GM21515 (cell line): ENCODE measurements at regions not wholly inside any gene's neighbourhood (a gene's known extent, or its start where the extent isn't known, plus 50 kb on each side); places are given as distances from the start of the nearest gene placed in this dataset.
"Not testable (repeated sequence)": the region's sequence is repeated elsewhere in the genome, so short reads cannot be mapped to it uniquely, and the experiment has no call there.

Experiments used
- ATAC-seq: cut with Tn5 transposase; IDR thresholded peaks from one replicate; pipeline ENCODE4 v1.9.1; 2021; ENCODE audit not compliant: unreplicated experiment

DNA sequence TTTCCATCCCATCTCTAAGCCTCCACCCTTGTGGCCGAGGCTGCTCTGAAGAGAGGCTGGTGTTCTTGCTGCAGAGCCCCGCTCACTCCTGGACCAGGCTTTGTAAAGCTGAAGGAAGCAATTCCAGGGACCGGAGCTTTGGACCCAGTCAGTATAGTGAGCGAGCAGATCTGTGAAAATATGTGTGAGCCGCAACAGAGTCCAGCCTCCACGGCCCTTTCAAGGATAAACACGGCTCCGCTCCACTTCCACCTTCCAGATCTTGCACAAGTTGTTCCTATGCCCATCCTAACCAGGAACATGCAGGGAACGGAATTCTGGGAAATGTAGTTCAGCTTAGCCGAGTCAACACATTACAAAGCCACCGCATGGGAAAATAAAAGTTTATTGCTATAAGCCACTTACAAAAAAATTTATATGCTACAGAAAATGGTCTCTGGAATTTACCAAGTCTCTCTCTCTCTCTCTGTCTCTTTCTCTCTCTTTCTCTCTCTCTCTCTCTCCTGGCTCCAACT, 151.7 kb upstream of the ZNF521 start:
- ATAC-seq, result no peak

DNA sequence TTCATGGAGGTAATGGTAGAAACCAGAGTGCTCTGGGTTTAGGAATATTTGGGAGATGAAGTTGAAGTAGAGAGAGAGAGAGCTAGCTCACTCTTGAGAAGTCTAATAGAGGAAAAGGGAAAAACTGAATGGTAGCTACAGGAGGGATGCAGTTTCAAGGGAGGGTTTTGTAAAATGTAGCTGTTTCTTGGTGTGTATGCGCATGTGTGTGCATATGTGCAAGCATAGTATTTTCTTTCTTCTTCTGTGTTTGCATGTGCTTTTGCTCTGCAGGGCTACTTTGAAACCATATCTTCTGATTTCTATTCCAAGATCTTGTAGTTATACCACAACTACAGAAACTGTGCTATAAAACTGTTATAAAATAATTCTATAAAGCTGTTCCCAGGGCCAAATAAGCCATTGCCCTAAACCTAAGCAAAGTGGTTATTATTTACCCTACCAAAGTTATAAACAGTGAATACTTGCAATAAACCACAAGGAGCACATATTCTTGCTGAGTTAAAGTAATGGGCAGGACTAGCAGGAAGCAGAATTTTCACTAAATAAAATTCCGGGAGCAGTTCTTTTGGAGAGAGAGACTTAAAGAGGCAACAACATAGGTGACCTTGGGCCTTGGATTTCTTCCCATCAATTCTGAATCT, 145.3 kb upstream of the ZNF521 start:
- no peak for ATAC-seq

DNA sequence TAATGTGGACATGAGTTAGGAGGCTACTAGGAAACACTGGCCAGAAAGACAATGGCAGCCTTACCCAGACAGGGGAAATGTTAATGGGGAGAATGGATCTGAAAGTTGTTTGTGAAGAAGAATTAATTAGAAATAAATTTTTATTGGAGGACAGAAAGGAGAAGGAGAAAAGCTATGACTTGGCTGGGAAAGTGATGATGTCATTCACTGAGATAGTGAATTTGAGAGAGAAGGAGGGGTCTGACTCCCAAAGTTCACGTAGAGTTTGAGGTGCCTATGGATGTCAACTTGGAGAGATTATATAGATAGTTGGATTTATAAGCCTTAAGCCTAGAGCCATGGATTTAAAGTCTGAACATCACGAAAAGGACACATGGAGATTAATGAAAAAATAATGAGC, 144.6 kb upstream of the ZNF521 start:
- no peak for ATAC-seq

DNA sequence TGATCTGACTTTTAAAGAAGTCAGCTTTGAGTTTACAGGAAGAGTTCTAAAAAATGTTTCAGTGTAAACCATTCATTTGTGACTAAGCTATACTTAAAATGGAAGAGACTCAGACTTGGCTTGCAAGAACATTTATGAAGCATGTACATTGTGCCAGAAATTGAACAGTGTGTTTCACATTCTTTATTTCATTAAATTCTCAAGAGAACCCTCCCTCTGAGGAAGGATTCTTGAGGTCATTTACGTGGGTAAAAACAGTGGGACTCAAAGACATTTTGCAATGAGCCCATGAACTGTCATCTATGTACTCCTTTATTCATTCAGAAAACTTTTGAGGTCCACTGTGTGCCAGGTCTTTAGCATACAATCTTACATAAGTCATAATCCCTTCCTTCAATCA, 143.6 kb upstream of the ZNF521 start:
- no peak for ATAC-seq

DNA sequence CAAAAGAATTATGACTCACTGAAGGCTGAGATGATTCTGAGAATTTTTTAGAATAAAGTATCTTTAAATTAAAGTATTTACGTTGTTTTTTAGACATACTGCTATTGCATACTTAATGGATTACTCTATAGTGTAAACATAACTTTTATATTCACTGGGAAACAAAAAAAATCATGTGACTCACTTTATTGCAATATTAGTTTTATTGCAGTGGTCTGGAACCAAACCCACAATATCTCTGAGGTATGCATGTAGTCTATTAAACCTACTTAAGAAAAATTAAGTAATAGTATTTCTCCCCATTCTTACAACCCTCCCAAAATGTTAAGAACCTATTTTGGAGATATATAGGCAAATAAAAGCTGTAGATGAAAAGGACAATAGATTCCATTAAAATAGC, 142.9 kb upstream of the ZNF521 start:
- ATAC-seq, result no peak

DNA sequence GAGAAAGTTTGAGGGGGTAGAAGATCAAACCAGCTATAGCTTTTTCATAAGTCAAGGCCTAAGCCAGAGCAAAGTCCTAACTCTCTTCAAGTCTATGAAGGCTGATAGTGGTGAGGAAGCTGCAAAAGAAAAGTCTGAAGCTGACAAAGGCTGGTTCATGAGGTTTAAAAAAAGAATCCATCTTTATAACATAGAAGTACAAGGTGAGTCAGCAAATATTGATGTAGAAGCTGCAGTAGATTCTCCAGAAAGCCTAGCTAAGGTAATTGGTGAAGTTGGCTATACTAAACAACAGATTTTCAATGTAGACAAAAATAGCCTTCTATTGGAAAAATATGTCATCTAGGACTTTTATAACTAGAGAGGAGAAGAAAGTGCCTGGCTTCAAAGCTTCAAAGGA, 141.4 kb upstream of the ZNF521 start:
- no peak for ATAC-seq

DNA sequence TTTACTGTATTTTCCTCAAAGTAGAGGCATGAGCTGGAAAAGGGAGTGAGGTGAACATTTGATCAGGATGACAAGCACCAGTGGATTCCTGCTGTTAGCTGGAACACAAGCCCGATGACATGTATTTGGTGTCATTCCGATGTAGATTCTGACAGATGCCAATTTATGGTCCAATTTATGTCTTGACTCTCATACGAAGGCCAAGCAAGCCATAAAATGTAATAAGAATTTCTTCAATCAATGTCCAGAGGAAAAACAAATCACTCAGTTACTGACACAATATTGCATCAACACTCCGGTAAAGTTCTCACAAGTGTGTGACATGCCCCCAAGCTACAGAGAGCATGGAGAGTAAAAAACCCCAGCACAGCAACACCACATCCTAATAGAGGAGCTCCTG, 138.3 kb upstream of the ZNF521 start:
- no peak for ATAC-seq

DNA sequence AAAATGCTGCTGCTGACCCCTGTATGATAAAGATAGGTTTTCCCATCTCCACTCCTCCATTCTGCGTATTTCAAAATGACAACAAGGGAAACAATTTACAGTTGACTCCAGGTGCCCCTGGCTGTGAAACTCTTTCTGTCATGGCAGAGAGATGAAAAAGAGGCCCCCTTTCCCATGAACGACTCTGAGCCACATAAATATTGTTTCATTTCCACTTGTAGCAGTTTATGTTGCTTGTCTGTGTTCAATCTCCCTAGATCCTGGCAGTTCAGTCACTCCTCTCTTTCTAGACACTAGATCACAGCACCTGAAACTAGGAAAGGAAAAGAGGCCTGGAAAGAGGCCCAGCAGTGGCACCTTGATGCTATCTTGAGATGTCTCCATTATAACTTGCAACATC, 121.0 kb upstream of the ZNF521 start:
- ATAC-seq, result no peak

DNA sequence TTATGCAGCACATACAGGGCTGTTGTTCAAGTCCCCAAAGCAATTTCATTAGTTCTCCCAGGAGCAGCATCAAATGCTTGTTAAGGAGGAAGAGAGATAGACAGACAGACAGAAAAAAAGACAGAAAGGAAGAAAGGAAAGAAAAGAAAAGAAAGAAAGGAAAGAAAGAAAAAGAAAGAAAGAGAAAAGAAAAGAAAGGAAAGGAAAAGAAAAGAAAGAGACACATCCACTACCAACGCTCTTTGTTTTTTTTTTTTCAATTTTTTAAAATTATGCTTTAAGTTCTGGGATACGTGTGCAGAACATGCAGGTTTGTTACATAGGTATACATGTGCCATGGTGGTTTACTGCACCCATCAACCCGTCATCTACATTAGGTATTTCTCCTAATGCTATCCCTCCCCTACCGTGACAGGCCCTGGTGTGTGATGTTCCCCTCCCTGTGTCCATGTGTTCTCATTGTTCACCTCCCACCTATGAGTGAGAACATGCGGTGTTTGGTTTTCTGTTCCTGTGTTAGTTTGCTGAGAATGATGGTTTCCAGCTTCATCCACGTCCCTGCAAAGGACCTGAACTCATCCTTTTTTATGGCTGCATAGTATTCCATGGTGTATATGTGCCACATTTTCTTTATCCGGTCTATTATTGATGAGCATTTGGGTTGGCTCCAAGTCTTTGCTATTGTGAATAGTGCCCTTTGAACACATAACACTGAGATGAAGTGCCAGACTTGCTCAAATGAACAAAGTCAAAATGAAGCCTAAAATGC, 119.0 kb upstream of the ZNF521 start:
- ATAC-seq, result not testable (repeated sequence)

DNA sequence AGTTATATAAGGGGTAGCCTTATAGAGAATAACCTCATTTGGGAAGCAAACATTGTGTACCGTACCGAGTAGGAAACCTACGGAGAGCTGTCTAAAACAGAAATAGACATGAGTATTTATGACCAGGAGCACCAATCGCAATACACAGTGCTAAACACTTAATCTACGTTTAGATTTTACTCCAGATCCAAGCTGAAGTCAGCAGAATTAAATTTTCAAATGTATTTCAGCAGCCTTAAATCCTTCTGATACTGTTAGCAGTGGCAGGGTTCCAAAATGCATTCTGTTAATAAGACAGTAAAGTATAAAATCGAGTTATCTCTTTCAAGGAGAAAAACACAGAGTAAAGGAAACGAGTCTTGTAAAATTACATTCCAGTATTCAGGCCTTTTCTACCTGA, 118.1 kb upstream of the ZNF521 start:
- ATAC-seq, result no peak

DNA sequence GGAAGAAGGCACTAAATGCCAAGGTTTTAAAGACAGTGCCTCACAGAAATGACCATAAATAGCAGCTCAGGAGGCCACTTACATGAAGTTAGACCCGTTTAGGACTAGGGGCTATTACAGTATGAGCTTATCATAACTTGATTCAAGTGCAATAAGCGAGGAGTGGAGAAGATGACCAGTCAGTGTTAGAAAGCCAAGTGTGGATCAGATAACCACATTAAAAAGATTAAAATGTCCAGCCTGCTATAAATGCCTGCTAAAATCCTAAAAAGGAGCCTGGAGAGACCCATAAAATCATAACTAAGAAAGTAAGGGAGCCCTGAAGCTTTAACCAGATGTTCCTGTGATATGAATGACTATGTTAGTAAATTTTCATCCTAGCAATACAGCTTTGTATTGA, 117.5 kb upstream of the ZNF521 start:
- ATAC-seq, result no peak

DNA sequence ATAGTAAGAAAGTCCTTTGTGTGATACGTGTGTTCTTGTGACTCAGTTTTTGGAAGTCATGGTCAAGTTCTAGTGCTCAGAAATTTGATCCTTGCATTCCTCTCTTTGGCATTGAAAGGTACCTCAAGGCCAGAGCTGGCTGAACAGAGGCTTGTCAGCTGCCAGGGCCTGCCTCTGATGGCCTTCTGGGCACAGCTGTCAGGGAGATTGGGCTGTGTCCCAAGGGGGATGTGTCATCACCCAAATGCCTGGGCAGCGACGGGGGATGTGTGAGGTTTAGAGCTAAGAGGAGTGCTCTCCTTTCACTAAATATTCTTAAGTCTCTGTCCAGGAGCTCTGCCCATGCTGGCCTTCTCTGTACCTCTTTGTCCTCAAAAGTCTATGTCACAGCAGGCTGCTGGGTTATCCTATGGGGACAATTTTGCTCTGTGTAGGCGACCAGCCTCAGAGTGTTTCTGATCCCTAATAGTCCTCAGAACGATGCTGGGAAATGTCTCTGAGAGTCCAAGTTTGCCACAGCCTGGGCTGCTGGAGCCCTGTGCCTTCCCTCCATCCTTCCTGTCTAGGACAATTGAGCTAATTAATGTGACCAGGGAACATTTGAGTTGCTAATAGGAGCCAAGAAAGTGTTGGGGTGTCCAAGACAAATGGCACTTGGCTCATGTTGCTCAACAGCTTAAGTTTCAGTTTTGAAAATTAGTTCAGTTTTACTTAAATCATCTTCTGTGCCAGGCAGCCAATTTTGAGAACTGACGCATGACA, 115.4 kb upstream of the ZNF521 start:
- no peak for ATAC-seq

DNA sequence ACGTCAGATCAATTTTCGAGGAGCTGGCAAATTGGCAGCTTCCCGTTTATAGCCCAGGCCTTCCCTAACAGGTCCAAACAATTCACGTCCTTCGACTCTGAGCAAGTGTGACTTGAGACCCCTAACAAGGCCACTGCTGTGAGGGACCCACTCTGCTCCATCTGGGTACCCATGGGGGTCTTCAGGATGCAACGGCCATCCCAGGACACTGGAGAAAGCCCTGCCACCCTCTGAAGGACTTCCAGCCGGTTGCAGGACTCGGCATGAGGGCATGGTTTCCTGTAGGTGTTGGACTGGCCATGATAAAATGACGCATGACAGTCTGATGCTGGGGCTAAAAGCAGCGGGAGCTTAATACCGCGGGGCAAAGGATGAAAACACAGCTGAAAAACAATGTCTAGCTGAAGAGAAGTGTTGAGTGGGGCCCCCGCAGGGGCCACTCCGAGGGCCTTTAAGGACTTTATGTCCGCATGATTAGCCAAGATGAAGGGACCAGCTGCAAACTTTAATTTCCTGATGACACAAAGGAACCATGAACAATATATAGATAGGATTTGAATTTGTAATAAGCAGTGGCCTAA, 113.3 kb upstream of the ZNF521 start:
- no peak for ATAC-seq

DNA sequence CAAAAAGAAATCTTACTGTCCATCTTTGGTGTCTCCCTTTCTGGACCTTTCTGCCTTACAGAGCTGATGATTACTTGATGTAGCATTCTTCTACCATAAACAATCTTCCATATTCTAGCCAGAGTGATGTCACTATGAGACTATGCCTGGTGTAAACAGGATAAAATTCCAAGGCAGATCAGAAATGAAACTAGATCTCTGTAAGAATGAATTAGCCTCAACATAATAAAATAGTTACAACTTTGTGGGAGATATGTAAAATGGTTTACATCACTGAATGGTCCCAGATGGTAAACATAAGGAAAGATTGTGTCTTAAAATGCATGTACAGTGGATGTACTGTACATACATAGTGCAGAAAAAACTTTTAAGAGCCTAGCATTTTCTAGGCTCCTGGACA, 112.3 kb upstream of the ZNF521 start:
- ATAC-seq, result no peak

DNA sequence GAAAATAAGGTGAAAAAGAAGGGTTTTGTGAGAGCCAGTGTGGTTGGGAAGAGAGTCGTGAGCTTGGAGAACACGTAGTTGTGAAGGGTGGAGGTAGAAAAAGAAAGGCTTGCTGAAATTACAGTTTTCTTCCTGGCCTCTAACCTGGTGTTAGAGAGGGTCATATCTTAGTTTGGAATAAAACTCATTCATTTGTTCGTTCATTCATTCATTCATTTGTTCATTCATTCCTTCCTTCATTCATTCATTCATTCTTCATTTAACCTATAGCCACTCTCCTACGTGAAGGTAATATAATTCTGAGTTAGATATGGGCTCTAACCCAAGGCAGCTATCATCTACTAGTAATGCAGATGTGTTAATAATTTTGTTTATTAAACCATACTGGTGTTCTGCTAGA, 111.8 kb upstream of the ZNF521 start:
- ATAC-seq, result no peak

DNA sequence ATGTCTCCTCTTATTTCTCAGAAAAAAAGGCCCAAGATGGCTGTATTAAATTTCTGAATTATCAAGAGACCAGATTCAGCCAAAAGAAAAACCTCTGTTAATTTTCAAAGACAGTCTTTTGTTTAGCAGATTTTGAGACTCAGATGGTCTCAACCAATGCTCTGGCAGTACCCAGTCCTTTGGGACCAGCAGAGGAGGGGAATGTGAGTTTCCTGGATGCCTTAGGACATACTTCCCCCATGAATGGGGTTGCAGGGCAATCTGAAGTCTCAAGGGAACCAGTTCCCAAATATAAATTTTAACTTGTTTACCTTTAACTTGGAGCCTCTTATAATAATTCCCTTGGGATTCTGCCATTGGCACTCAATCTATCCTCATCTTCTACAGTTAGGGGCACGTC, 107.8 kb upstream of the ZNF521 start:
- ATAC-seq, result no peak

DNA sequence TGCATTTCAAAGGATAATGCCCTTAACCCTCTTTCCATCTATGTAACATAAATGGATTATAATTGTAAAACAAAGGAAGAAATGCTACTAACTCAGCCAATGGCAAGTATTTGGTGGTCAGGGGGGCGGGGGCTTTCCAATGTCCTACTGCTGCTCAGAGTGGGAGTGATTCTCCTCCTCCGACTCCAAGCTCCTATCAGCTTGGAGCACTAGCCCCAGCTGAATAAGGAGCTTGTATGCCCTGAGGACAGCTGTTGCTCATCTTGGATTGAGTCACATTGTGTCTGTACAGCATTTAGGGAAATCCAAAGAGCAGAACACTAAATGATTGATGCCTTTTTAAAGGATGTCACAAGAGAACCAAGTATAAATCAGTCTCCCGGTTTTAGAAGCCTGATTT, 105.6 kb upstream of the ZNF521 start:
- ATAC-seq, result no peak

DNA sequence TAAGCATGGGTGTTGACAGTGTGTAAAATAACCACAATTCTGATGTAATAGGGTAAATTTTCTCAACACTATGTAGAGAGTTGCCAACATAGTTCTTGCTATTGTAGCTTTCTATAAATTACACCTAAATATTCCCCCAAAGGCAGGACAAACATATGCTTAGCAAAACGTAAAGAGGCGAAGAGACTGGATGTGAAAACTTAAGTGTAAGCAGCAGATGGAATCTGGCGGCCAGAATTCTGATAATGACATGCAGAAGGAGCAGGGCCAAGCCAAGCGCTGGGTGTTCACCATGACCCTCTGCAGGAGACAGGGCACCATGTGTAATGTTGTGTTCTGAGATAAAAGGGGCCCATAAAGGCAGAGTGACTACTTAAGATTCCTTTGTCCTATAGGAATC, 105.2 kb upstream of the ZNF521 start:
- ATAC-seq, result no peak

DNA sequence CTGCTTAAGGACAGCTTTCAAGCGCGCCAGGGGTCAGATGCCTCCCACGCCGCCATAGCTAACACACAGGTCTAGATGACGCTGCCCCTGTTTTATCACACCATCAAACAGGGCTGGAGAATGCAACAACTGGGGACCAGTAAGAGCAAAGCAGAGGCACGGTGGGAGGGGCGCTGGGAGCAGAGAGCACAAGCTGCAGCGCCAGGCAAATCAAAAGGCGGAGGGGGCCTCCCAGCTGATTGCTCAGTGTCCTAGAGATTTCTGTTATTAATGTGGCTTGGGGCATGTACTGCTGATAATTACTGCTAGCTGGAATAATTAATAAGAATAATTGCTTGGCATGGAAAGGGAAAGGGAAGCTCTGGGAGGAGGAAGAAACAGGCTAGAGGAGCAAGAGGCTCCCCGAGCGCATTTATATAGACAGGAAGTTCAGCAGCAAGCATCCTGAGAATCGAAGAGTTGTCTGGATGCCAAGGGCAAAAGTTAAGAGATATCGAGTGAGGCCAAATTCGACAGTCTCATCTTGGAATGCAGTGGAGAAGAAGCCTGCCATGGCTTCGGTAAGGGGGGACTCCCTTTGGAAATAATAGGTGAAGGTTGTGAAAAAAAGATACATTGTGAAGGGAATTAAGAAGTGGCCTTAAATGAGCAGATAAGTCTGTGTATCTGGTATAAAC, 104.5 kb upstream of the ZNF521 start:
- no peak for ATAC-seq

DNA sequence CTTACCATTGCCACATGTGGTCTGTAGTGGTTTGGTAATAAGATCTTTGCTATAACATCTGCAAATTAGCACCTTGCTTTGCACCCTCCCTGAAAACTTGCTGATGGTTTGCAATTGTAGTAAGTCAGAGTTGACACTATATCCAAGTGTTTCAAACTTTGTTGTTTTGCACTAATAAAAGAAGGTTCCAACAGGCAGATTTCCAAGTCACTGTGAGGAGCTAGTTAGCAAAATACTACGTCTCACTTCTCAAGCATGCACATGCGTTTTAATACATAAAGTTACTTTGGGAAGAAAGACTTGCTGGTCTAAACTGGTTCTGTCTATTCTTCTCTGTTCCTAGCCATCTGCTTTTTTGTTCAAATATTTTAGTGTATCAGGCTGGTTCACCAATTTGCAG, 103.7 kb upstream of the ZNF521 start:
- ATAC-seq, result no peak

DNA sequence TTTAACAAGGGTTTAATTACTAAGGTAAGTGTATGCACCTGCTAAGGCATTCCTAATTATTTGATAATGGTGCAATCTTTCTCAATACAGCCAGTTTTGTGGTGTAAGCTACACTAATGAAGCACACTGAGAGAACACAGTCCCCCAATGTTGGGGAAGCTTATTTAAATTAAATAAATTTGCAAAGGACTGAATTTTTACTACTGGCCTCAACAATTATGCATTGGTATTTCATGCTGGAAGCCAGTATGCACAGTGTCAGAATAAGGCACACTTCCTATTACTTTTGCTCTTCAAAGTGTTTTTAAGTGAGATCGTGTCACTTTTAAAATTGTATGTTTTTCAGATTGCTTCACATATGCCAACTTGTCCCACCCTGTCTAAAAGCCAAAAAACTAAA, 103.2 kb upstream of the ZNF521 start:
- ATAC-seq, result no peak
